HG02884 (cell line): ENCODE measurements at regions not wholly inside any gene's neighbourhood (a gene's known extent, or its start where the extent isn't known, plus 50 kb on each side); places are given as distances from the start of the nearest gene placed in this dataset.
"Not testable (repeated sequence)": the region's sequence is repeated elsewhere in the genome, so short reads cannot be mapped to it uniquely, and the experiment has no call there.

ENCODE experiments used
- ATAC-seq: cut with Tn5 transposase; IDR thresholded peaks from one replicate; pipeline ENCODE4 v1.9.1; 2021; ENCODE audit warnings: mild to moderate bottlenecking, moderate library complexity; ENCODE audit not compliant: unreplicated experiment

DNA sequence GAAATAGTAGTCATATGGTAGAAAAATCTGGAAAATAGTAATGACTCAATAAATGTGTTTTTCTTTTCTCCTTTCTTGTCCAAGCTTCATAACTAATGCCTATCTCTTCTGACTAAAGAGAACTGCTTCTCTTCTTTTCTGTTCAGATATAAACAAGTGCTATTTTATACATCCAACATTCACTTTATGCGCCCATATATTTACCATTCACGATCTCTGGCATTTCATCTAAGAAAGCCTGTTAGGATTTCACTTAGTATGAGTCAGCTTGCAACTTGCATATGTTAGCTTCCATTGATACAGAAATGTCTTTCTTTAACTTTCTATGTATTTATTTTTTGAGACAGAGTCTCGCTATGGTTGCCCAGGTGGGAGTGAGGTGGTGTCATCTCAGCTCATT is 224.9 kb downstream of the VAPA start:
- ATAC-seq, result no peak

DNA sequence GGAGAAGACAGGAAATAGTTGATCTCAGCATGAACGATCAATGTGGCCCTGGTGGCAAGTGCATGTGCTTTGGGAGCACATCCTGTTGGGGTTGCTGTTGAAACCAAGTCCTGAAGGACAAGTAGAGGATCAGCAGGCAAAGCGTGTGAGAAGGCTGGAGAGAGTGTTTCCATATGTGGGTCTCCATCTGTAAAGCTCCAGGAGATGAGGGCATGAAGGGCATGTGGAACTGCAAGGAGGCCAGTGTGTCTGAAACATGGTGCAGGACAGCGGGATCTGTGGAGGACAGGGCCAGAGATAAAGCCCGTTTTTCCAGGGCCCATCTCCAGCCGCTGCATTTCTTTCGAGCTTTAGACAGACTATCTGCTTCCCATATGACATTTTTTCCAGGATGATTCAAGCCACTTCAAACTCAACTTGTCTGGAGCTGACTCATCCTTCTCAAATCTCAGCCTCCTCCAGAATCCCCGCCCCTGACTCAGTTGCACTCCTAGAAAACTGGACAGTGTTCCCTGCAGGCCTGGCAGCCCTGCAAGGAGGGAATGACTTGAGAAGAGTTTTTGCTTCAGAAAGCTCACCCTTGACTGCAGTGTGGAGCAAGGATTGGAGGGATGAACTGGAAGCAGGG is 226.1 kb downstream of the VAPA start:
- ATAC-seq, result no peak

DNA sequence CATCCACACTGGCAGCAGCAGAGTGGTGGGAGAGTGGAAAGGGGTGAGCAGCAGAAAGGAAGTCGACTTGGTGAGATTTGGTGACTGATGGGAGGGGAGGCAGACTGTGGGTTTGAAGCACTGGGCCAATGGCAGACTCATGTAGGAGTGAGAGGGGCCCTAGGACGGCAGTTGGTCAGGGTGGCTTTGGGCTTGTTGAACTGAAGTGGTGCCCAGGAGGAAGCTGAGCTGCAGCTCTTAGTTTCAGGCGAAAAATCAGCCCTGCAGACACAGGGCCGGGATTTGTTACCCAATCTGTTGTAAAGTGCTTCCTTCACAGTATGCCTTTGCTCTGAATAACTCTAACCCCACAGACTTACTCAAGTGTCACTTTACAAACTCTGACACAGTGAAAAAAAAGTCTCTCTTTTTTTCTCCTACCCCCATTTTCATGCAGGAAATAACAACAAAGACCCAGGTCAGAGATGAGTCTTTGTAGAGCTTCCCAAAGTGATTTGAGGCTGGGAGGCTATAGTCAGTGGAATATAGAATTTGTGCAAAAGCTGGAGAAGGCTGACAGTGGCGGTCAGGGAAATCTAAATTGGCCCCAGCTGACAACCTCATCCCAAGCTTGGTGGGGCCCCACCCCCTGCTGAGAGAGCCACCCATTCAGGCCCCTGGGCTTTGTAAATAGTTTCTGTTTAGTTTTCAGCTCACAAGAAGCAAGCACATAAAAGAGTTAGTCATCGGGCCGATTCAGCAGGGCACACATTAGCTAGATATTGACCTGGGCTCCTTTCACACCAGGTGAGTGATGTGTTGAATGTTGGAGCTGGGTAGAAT is 226.9 kb downstream of the VAPA start:
- no peak for ATAC-seq

DNA sequence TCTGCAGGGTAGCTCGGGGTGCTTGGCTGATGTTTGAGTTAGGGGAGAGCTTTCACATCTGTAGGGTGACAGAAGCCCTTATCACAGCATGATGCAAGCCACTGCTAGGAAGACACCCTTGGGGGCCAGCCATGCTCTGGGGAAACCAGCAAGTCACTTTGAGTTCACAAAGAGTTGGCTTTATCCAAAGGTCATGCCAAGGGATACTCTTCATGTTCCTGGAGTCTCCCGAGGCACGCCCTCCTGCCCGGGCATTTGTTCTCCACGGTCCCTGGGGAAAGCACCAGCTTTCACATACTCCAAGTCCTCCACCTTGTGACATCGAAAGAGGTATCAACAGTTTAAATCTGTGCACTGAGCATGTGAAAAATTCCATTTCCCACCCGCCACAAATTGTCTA is 227.7 kb downstream of the VAPA start:
- no peak for ATAC-seq

DNA sequence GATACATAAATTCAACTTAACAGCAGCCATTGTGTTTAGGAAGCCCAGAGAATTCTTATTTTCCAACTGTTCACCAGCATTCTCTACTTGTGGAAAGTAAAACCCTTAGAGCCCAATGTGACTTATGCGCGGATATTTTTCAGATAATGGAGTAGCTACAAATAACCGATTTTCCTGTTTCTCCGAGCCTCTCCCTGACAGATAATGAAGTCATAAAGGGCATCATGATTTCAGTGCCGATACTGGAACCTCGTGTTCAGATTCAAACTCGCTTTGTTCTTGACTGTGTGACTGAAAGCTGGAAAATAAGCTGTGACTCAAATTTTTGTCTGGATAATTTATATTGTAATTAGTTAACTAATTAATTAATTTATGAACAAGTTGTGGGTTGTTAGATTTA is 228.2 kb downstream of the VAPA start:
- no peak for ATAC-seq

DNA sequence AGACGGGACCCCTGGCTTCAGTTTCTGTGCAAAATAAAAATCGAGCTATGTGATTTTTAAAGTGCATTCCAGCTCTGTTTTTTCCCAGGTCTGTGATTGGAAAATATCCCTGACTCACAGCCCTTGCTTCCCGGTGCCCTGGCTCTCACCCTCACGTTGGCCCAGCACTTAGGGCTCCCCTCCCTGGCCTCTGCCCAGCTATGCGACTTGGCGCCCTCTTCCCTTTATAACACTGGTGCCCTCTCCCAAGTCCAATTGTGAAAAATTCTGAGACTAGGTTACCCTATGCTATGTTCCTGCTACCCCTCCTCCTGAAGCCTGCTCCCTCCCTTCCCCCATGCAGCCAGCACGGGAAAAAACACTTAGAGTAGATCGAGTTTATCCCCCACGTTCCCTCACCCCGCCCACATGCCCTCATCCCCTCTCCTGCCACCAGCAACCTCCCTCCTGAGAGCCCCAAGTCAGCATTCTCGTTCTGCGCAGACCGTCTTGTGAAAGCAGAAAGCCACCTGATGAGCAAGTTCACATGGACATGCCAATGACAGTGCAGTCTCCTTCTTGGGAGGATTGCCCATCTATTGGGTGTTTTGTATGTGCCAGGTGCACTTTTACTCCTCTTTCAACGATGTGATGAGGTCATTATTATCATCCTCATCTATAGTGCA is 228.8 kb downstream of the VAPA start:
- no peak for ATAC-seq

DNA sequence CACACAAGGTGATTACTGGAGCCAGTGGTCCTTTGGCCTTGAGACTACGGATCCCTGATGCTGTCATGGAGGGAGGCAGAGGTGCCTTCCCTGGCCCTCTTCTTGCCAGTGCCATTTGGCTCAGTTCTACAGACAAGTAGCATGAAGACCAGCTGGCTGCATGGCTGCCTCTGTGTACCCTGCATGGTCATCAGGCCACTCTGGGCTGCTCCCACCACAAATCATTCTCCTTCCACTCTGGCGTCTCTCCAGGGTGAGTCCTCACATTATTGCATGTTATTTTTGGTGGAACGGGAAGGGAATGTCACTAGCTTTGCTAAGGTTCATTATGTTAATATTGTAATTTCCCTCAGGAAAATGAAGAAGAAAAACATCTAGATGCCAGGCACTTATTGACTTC is 229.8 kb downstream of the VAPA start:
- no peak for ATAC-seq

DNA sequence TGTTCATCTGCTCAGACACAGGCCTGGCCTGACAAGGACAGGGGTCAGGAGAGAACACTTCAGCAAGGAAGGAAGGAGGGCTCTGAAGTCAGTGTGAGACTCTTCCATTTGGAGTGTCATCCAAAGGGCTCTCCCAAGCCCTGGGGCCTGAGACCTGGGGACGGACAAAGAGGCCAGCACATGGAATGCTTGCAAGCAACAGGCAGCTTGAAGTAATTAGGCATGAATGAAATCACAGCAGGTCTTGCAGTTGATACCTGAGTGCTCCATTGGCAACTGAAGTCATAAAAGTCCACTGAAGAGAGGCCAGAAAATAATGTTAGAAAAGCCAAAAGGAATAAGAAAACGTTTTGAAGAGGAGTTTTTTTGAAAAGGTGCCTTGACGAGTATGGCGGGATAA is 231.7 kb downstream of the VAPA start:
- ATAC-seq, result no peak

DNA sequence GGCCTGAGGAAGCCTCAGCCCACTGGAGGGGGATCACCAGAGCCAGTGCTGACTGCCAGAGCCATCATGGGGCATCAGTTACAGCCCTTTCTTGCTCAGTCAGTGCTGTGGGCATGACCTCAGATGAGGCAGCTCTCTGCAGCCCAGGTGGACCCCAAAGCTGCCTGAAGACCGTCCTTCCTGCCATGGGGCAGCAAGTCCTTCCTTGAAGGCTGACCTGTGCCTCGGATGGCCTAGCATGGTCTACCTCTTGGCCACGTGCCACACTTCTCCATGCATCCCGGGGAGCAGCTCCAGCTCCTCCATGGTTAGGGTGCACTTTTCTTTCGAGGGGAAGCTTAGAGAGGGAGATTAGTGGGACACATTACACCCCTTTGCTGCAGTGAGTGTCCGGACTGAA is 233.4 kb downstream of the VAPA start:
- ATAC-seq, result no peak

DNA sequence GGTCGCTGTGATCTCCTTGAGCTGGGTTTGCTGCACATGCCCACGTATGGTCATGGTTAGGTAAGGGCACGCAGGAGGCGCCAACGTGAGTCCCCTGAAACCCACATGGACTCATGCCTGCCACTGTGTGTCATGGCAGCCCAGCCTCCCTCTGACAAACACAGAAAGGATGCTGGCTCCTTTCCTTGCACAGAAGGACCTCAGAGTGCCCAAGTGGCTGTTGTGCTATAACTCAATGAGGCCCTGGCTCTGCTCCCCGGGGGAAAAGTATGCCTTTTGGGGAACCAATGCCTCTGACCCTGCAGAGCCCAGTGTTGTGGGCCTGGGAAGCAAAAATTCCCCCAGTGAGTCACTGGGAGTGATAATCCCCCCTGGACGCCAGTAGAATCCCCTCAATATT is 233.9 kb downstream of the VAPA start:
- no peak for ATAC-seq

DNA sequence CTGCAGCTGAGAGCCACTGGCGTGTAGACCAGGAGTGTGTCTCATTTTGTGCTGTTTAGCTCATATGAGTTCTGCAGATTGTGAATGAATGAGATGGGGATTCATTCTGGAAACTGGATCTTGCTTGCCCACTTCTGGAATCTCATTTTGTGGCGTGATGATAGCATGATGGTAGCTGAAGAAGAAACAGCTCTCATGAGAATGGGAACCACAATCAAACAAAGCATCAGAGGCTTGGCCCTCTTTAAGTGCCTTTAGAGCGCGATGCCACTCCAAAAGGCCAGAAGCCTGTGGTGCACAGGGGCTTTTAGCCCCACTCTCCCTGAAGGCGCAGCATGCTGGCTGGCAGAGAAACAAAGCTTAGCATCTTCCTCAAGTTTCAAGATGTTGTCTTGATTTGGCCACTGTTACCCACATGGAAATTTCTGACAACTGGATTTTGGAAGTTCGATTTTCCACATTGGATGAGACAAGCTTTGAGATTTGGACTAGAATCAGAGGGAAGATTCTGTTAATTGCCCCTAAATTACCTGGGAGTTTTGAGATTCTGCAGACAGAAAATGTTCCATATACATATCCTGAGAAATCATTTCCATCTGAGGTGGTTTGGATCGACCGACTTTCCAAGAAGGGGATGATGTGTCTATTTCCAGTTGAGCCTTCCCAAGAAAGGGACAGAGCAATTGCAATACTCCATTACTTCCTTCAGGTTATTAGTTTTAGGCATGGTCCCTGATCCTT is 234.5 kb downstream of the VAPA start:
- ATAC-seq, result no peak

DNA sequence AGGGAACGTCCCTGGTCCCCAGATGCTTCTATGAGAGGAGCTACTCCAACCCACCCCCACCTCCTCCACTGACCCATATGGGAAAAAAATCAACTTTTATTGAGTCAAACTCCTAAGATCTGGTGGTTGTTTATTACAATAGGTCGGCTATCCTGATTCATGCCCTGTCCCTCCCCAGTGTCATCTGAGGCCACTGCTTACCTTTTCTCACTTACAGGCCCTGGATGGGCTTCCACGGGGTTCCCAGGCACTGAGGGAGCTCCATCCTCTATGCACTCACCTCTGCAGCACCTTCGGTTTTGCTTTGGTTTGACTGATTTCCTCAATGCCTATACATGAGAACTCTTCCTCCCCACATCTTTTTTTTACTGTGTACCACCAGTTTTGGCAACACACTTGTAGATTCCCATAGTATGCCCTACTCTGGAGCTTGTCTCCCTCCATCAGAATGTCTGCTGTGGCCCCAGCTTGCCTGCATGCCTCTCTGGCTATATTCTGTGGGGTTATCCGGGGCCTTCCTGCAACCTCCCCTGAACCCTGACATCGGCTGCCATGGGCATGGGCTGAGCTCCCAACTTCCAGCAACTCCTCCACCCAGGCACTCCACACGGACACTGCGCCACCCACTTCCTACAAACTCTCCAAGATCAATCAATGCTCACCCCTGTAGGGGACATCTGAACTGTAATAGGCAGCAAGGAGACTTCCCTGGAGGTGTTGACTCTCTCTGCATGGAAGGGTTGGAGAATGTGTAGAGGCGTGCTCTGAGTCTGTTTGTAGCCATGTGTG is 236.1 kb downstream of the VAPA start:
- no peak for ATAC-seq

DNA sequence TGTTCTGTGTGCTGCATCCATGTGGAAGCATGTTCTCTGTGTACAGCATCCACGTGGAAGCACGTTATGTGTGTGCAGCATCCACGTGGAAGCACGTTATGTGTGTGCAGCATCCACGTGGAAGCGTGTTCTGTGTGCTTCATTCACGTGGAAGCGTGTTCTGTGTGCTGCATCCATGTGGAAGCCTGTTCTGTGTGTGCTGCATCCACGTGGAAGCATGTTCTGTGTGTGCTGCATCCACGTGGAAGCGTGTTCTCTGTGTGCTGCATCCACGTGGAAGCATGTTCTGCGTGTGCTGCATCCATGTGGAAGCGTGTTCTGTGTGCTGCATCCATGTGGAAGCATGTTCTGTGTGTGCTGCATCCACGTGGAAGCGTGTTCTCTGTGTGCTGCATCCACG is 236.8 kb downstream of the VAPA start:
- not testable (repeated sequence) for ATAC-seq

DNA sequence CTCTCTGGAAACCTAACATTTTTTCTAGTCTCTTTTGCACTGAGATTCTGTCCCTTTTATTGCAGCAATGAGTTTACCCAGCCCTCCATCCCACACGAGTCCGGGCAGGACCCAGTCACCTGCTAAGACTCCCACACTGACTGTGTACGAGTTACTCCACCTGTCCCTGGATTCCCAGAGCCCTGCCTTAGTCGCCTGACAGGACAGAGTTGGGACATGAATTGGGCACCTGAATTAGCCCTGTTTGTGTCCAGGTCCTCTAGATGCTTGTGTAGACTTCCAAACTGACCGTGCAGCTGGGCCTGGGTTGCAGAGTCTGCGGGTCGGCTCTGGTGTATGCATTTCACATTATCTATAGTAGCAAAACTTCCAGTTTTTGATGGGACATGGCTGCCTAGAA is 238.7 kb downstream of the VAPA start:
- ATAC-seq, result no peak

DNA sequence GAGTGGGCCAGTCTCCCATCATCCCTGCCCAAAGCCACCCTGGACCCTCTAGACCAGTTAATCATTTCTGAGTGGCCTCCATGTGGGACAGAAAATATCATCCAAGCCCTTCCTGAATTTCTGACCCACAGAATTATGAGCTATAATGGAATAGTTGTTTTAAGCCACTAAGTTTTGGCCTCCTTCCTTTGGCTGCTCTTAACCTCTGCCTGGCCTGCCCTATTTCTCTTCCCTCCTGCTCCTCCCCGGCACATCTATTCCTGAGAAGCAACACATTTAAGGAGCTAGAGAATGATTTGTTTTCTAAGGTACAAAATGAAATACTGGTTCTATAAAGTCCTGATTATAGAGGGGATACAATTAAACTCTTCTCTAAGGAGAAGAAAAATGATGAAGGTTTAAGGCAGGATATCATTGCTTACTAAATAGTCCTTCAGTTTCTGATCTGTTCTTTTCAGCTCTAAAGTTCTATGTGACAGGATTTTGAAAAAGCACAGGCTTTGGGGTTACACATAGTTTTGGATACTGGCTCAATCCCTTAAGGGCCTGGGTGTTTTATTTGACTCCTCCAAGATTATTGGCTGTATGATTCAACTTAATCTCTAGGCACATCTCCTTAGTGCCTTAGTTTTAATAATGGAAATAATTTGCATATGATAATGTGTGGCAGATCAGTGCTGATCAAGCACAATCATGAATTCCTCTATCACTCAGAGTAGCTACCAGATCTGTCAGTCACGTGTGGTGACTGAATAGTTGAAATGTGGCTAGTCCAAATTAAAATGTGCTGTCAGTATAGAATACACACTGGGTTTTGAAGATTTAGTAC is 240.3 kb downstream of the VAPA start:
- no peak for ATAC-seq

DNA sequence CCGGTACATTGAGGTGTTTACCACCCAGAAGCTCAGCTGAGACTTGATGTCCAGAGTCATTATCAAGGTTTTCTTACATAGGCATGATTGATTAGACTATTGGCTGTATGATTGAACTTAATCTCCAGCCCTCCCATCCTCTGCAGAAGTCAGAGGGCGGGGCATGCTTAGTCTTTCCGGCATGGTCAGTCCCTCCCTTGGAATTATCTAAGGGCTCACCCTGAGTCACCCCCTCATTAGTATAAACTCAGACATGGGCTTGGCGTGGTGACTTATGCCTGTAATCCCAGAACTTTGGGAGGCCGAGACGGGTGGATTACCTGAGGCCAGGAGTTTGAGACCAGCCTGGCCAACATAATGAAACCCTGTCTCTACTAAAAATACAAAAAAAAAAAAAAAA is 243.9 kb downstream of the VAPA start:
- no peak for ATAC-seq

DNA sequence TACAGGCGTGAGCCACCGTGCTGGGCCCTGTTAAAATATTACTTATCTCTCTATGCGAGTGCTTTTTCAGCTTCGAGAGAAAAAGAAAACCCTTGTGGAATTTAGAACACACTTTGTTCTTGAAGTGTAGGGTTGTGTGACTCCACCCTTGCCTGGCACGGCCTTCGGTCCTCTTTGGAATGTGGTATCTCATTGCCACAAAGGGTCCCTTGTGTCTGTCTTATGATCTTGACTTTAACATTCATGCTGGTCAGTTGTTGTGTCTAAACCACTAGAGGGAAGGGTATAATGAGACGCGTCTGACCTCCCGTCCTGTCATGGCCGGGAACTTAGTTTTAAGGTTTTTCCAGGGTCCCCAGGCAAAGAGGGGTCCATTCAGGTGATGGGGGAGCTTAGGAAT is 246.4 kb downstream of the VAPA start:
- no peak for ATAC-seq

DNA sequence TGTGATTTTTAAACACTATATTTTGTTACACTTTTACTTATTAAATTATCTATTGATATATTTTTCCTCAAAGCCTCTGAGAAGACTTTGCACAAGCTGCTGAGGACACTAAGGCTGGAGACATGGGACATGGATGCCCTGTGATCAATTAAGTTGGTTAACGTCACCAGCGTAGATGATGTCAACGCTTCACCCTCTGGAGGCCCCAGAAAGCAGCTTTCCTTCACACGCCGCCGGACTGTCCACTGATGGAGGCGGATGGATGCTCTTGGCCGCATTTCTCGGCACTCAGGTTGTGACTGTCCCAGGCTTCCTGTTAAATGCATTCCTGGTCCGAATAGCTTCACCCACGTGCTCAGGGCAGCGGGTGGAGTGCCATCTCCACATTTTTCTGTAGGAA is 247.5 kb downstream of the VAPA start:
- ATAC-seq, result no peak

DNA sequence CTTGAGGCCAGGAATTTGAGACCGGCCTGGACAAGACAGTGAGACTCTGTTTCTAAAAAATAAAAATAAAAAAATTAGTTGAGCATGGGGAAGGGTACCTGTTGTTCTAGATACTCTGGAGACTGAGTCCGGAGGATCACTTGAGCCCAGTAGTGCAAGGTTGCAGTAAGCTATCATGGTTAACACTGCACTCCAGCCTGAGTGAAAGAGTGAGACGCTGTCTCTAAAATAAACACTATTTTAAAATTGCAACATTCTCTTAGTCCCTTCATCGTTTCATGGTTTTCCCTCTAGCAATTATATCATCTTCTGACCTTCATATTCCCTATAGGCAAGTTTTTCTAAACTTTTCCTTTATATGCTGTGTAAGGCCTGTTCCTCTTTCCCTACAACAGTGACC is 248.5 kb downstream of the VAPA start:
- ATAC-seq, result no peak
